ENCODE measurements at regions not wholly inside any gene's neighbourhood (a gene's known extent, or its start where the extent isn't known, plus 50 kb on each side); places are given as distances from the start of the nearest gene placed in this dataset.

- peaks cover 9% of the 10 kb centered on the region for H3K4me1 Mint-ChIP-seq (ENCODE audit: low read depth)
- H3K27ac Mint-ChIP-seq, result no peak overlapping the region
Measured at GRCh38 chr5:89988129-89988810, 421.3 kb downstream of the CETN3 start.

GRCh38 chr5:89983216-89983615 lies 426.3 kb downstream of the CETN3 start:
- Mint-ChIP-seq H3K4me3 (no peak overlapping the region), H3K27me3 (no peaks in the 10 kb centered on the region), H3K27ac (no peak overlapping the region), H3K4me1 (ENCODE audit: low read depth) (peaks cover 9% of the 10 kb centered on the region), H3K36me3 (ENCODE audit: low read depth) (no peaks in the 10 kb centered on the region), H3K9me3 (peaks cover 13% of the 10 kb centered on the region)
- intact Hi-C loops (cut with micrococcal nuclease), result no loop called here

More at GRCh38 chr5:89988129-89988810, 421.3 kb downstream of the CETN3 start:
- intact Hi-C loops (cut with micrococcal nuclease), result no loop called here
- Mint-ChIP-seq H3K4me3 (no peak overlapping the region), H3K36me3 (ENCODE audit: low read depth) (no peaks in the 10 kb centered on the region), H3K9me3 (peaks cover 9% of the 10 kb centered on the region), H3K27me3 (no peaks in the 10 kb centered on the region)

- H3K27ac Mint-ChIP-seq, result no peak overlapping the region
- H3K36me3 Mint-ChIP-seq (ENCODE audit: low read depth), result no peaks in the 10 kb centered on the region
- H3K4me1 Mint-ChIP-seq (ENCODE audit: low read depth), result peaks cover 9% of the 10 kb centered on the region
- no peaks in the 10 kb centered on the region for H3K27me3 Mint-ChIP-seq
- peaks cover 13% of the 10 kb centered on the region for H3K9me3 Mint-ChIP-seq
- H3K4me3 Mint-ChIP-seq, result no peak overlapping the region
- intact Hi-C loops (cut with micrococcal nuclease), result no loop called here
Measured at GRCh38 chr5:89981878-89982773, 427.4 kb downstream of the CETN3 start.

GRCh38 chr5:89981021-89981420 lies 428.5 kb downstream of the CETN3 start:
- Mint-ChIP-seq H3K4me3 (no peak overlapping the region), H3K27me3 (no peaks in the 10 kb centered on the region), H3K9me3 (peaks cover 13% of the 10 kb centered on the region), H3K36me3 (ENCODE audit: low read depth) (no peaks in the 10 kb centered on the region), H3K4me1 (ENCODE audit: low read depth) (peaks cover 9% of the 10 kb centered on the region), H3K27ac (no peak overlapping the region)
- intact Hi-C loops (cut with micrococcal nuclease), result no loop called here

- Mint-ChIP-seq H3K36me3 (ENCODE audit: low read depth) (no peaks in the 10 kb centered on the region), H3K4me1 (ENCODE audit: low read depth) (peaks cover 4% of the 10 kb centered on the region), H3K27ac (no peak overlapping the region), H3K9me3 (peaks cover 2% of the 10 kb centered on the region), H3K27me3 (no peaks in the 10 kb centered on the region), H3K4me3 (no peak overlapping the region)
- intact Hi-C loops (cut with micrococcal nuclease), result no loop called here
Measured at GRCh38 chr5:89973516-89973915, 436.0 kb downstream of the CETN3 start.

- Mint-ChIP-seq H3K27ac (no peak overlapping the region), H3K4me3 (no peak overlapping the region), H3K4me1 (ENCODE audit: low read depth) (peaks cover 4% of the 10 kb centered on the region), H3K27me3 (no peaks in the 10 kb centered on the region), H3K9me3 (no peaks in the 10 kb centered on the region), H3K36me3 (ENCODE audit: low read depth) (no peaks in the 10 kb centered on the region)
- intact Hi-C loops (cut with micrococcal nuclease), result no loop called here
Measured at GRCh38 chr5:89972901-89973300, 436.7 kb downstream of the CETN3 start.

- Mint-ChIP-seq H3K9me3 (no peaks in the 10 kb centered on the region), H3K4me1 (ENCODE audit: low read depth) (peaks cover 17% of the 10 kb centered on the region), H3K27me3 (no peaks in the 10 kb centered on the region), H3K27ac (no peak overlapping the region), H3K36me3 (ENCODE audit: low read depth) (no peaks in the 10 kb centered on the region), H3K4me3 (no peak overlapping the region)
- intact Hi-C loops (cut with micrococcal nuclease), result no loop called here
Measured at GRCh38 chr5:89968958-89969381, 440.6 kb downstream of the CETN3 start.

- Mint-ChIP-seq H3K27me3 (no peaks in the 10 kb centered on the region), H3K27ac (no peak overlapping the region), H3K4me3 (no peak overlapping the region), H3K36me3 (ENCODE audit: low read depth) (no peaks in the 10 kb centered on the region), H3K4me1 (ENCODE audit: low read depth) (peaks cover 17% of the 10 kb centered on the region), H3K9me3 (no peaks in the 10 kb centered on the region)
- intact Hi-C loops (cut with micrococcal nuclease), result no loop called here
Measured at GRCh38 chr5:89967771-89968444, 441.6 kb downstream of the CETN3 start.

- Mint-ChIP-seq H3K27me3 (no peaks in the 10 kb centered on the region), H3K9me3 (no peaks in the 10 kb centered on the region), H3K4me1 (ENCODE audit: low read depth) (no peaks in the 10 kb centered on the region), H3K27ac (no peak overlapping the region), H3K36me3 (ENCODE audit: low read depth) (no peaks in the 10 kb centered on the region), H3K4me3 (no peak overlapping the region)
- intact Hi-C loops (cut with micrococcal nuclease), result no loop called here
Measured at GRCh38 chr5:89956838-89957237, 452.7 kb downstream of the CETN3 start.

GRCh38 chr5:89954916-89955315 lies 454.6 kb downstream of the CETN3 start:
- H3K27ac Mint-ChIP-seq, result no peak overlapping the region
- no peaks in the 10 kb centered on the region for H3K27me3 Mint-ChIP-seq
- intact Hi-C loops (cut with micrococcal nuclease), result no loop called here
- H3K9me3 Mint-ChIP-seq, result no peaks in the 10 kb centered on the region
- H3K4me3 Mint-ChIP-seq, result no peak overlapping the region
- H3K36me3 Mint-ChIP-seq (ENCODE audit: low read depth), result no peaks in the 10 kb centered on the region
- H3K4me1 Mint-ChIP-seq (ENCODE audit: low read depth), result no peaks in the 10 kb centered on the region

GRCh38 chr5:89951876-89952275 lies 457.7 kb downstream of the CETN3 start:
- Mint-ChIP-seq H3K4me3 (no peak overlapping the region), H3K4me1 (ENCODE audit: low read depth) (peaks cover 5% of the 10 kb centered on the region), H3K36me3 (ENCODE audit: low read depth) (no peaks in the 10 kb centered on the region), H3K9me3 (no peaks in the 10 kb centered on the region), H3K27me3 (no peaks in the 10 kb centered on the region), H3K27ac (no peak overlapping the region)
- intact Hi-C loops (cut with micrococcal nuclease), result no loop called here

GRCh38 chr5:89950234-89950633 lies 459.3 kb downstream of the CETN3 start:
- no peaks in the 10 kb centered on the region for H3K27me3 Mint-ChIP-seq
- no peak overlapping the region for H3K27ac Mint-ChIP-seq
- intact Hi-C loops (cut with micrococcal nuclease), result no loop called here
- no peaks in the 10 kb centered on the region for H3K9me3 Mint-ChIP-seq
- no peak overlapping the region for H3K4me3 Mint-ChIP-seq
- H3K36me3 Mint-ChIP-seq (ENCODE audit: low read depth), result no peaks in the 10 kb centered on the region
- peaks cover 5% of the 10 kb centered on the region for H3K4me1 Mint-ChIP-seq (ENCODE audit: low read depth)

- Mint-ChIP-seq H3K36me3 (ENCODE audit: low read depth) (no peaks in the 10 kb centered on the region), H3K9me3 (no peaks in the 10 kb centered on the region), H3K4me1 (ENCODE audit: low read depth) (peaks cover 5% of the 10 kb centered on the region), H3K27me3 (no peaks in the 10 kb centered on the region), H3K4me3 (no peak overlapping the region), H3K27ac (no peak overlapping the region)
- intact Hi-C loops (cut with micrococcal nuclease), result no loop called here
Measured at GRCh38 chr5:89948977-89949376, 460.6 kb downstream of the CETN3 start.

GRCh38 chr5:89946916-89947315 lies 462.6 kb downstream of the CETN3 start:
- H3K9me3 Mint-ChIP-seq, result no peaks in the 10 kb centered on the region
- H3K27me3 Mint-ChIP-seq, result no peaks in the 10 kb centered on the region
- no peaks in the 10 kb centered on the region for H3K36me3 Mint-ChIP-seq (ENCODE audit: low read depth)
- H3K4me1 Mint-ChIP-seq (ENCODE audit: low read depth), result peaks cover 5% of the 10 kb centered on the region
- no peak overlapping the region for H3K27ac Mint-ChIP-seq
- intact Hi-C loops (cut with micrococcal nuclease), result no loop called here
- H3K4me3 Mint-ChIP-seq, result no peak overlapping the region
